GM12872 (cell line): ENCODE measurements at regions not wholly inside any gene's neighbourhood (a gene's known extent, or its start where the extent isn't known, plus 50 kb on each side); places are given as distances from the start of the nearest gene placed in this dataset.

Source experiments
- CTCF ChIP-seq: IDR thresholded peaks from 3 replicates; pipeline ENCODE4 v1.5.1; 2011; ENCODE audit warnings: low read depth, mild to moderate bottlenecking, low read length, moderate library complexity; ENCODE audit not compliant: insufficient read depth

- no peak for TF ChIP-seq CTCF
Observed at GRCh38 chr18:50454387-50454988, 79.6 kb downstream of the SKA1 start.

- no peak for TF ChIP-seq CTCF
Observed at GRCh38 chr18:50456285-50456684, 81.4 kb downstream of the SKA1 start.

- no peak for TF ChIP-seq CTCF
Observed at GRCh38 chr18:50457639-50458038, 82.8 kb downstream of the SKA1 start.

- no peak for TF ChIP-seq CTCF
Observed at GRCh38 chr18:50458366-50458765, 83.5 kb downstream of the SKA1 start.

- TF ChIP-seq CTCF: no peak
Observed at GRCh38 chr18:50458796-50459195, 84.0 kb downstream of the SKA1 start.

GRCh38 chr18:50460062-50460461, 85.2 kb downstream of the SKA1 start:
- TF ChIP-seq CTCF: no peak

- no peak for TF ChIP-seq CTCF
Observed at GRCh38 chr18:50460716-50461115, 85.9 kb downstream of the SKA1 start.
